ENCODE measurements at regions not wholly inside any gene's neighbourhood (a gene's known extent, or its start where the extent isn't known, plus 50 kb on each side); places are given as distances from the start of the nearest gene placed in this dataset.

- Histone ChIP-seq H3K4me1 (ENCODE audit: control insufficient read depth, insufficient read depth, low read length, unreplicated experiment) (no peaks in the 10 kb centered on the region), H3K79me2 (ENCODE audit: control insufficient read depth, insufficient read depth, low read length, unreplicated experiment) (no peaks in the 10 kb centered on the region), H3K36me3 (ENCODE audit: insufficient read depth, low read length) (no peaks in the 10 kb centered on the region), H3K4me3 (ENCODE audit: low read depth, low read length) (no peak overlapping the region), H2AFZ (ENCODE audit: low read length, unreplicated experiment) (no peak overlapping the region), H3K27ac (ENCODE audit: low read depth, low read length) (no peak overlapping the region), H3K27me3 (ENCODE audit: insufficient read depth, low read length) (no peaks in the 10 kb centered on the region)
These were observed 120.2 kb upstream of the ADRA1D start for GRCh38 chr20:4369119-4369797.

DNA sequence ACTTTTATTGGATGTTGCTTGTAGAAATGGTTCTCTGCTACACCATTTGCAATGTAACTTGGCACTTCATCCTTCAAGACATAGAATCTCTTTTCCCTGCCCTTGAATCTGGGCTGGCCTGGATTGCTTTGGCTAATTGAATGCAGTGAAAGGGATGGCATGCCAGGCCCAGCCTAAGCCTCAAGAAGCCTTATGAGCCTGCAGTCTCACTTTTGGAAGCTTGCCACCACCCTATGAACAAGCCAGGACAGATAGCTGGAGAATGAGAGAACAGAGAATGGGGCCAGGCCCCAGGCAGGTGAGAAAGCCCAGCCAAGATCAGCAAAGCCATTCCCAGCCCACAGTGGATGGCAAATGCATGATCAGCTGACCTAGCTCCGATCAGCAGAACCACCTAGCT lies 117.0 kb upstream of the ADRA1D start:
- Histone ChIP-seq H3K27me3 (ENCODE audit: insufficient read depth, low read length) (no peaks in the 10 kb centered on the region), H3K4me1 (ENCODE audit: control insufficient read depth, insufficient read depth, low read length, unreplicated experiment) (no peaks in the 10 kb centered on the region), H2AFZ (ENCODE audit: low read length, unreplicated experiment) (no peak overlapping the region), H3K36me3 (ENCODE audit: insufficient read depth, low read length) (no peaks in the 10 kb centered on the region), H3K27ac (ENCODE audit: low read depth, low read length) (no peak overlapping the region), H3K79me2 (ENCODE audit: control insufficient read depth, insufficient read depth, low read length, unreplicated experiment) (no peaks in the 10 kb centered on the region), H3K4me3 (ENCODE audit: low read depth, low read length) (no peak overlapping the region)

DNA sequence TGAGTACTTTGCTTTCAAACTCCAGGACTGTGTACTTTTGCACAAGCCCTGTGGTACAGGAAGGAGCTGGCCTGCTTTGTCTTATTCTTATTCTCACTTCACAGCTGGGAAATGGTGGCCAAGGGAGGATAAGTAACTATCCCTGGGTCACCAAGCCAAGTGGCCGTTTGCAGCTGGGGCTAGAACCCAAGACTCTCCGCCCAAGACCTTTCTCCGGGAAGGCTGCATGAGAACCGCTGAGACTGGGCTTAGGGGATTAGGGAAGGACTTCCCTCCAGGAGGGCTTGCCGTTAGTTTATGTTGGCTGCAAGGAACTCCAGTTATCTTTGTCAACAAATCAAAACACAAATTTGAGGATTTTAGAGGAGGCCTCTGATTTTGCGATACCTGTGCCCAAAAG lies 109.5 kb upstream of the ADRA1D start:
- Histone ChIP-seq H2AFZ (ENCODE audit: low read length, unreplicated experiment) (no peak overlapping the region), H3K79me2 (ENCODE audit: control insufficient read depth, insufficient read depth, low read length, unreplicated experiment) (no peaks in the 10 kb centered on the region), H3K4me3 (ENCODE audit: low read depth, low read length) (no peak overlapping the region), H3K27ac (ENCODE audit: low read depth, low read length) (no peak overlapping the region), H3K27me3 (ENCODE audit: insufficient read depth, low read length) (peaks cover 30% of the 10 kb centered on the region), H3K36me3 (ENCODE audit: insufficient read depth, low read length) (no peaks in the 10 kb centered on the region), H3K4me1 (ENCODE audit: control insufficient read depth, insufficient read depth, low read length, unreplicated experiment) (no peaks in the 10 kb centered on the region)

GRCh38 chr20:4352348-4352747 lies 103.3 kb upstream of the ADRA1D start:
- H2AFZ ChIP-seq (ENCODE audit: low read length, unreplicated experiment): no peak overlapping the region
- no peaks in the 10 kb centered on the region for H3K79me2 ChIP-seq (ENCODE audit: control insufficient read depth, insufficient read depth, low read length, unreplicated experiment)
- peaks cover 29% of the 10 kb centered on the region for H3K27me3 ChIP-seq (ENCODE audit: insufficient read depth, low read length)
- H3K27ac ChIP-seq (ENCODE audit: low read depth, low read length): no peak overlapping the region
- H3K4me3 ChIP-seq (ENCODE audit: low read depth, low read length): no peak overlapping the region
- H3K4me1 ChIP-seq (ENCODE audit: control insufficient read depth, insufficient read depth, low read length, unreplicated experiment): no peaks in the 10 kb centered on the region
- no peaks in the 10 kb centered on the region for H3K36me3 ChIP-seq (ENCODE audit: insufficient read depth, low read length)

DNA sequence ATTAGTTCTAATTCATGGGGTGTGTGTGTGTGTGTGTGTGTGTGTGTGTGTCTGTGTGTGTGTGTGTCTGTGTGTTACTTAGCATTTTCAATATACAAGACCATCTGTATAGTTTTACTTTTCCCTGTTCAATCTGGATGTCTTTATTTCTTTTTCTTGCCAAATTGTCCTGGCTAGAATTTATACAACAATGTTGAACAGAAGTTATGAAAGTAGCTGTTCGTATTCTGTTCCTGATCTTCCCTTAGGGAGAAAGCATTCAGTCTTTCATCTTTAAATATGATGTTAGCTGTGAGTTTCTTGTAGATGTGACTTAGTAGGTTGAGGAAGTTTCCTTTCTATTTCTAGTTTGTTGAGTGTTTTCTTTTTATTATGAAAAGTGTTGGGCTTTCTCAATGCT lies 101.0 kb upstream of the ADRA1D start:
- Histone ChIP-seq H3K4me1 (ENCODE audit: control insufficient read depth, insufficient read depth, low read length, unreplicated experiment) (no peaks in the 10 kb centered on the region), H3K27me3 (ENCODE audit: insufficient read depth, low read length) (peaks cover 24% of the 10 kb centered on the region), H3K4me3 (ENCODE audit: low read depth, low read length) (no peak overlapping the region), H3K79me2 (ENCODE audit: control insufficient read depth, insufficient read depth, low read length, unreplicated experiment) (no peaks in the 10 kb centered on the region), H3K27ac (ENCODE audit: low read depth, low read length) (no peak overlapping the region), H3K36me3 (ENCODE audit: insufficient read depth, low read length) (no peaks in the 10 kb centered on the region), H2AFZ (ENCODE audit: low read length, unreplicated experiment) (no peak overlapping the region)

GRCh38 chr20:4344670-4345069 lies 95.6 kb upstream of the ADRA1D start:
- Histone ChIP-seq H3K79me2 (ENCODE audit: control insufficient read depth, insufficient read depth, low read length, unreplicated experiment) (no peaks in the 10 kb centered on the region), H2AFZ (ENCODE audit: low read length, unreplicated experiment) (no peak overlapping the region), H3K36me3 (ENCODE audit: insufficient read depth, low read length) (no peaks in the 10 kb centered on the region), H3K27ac (ENCODE audit: low read depth, low read length) (no peak overlapping the region), H3K4me1 (ENCODE audit: control insufficient read depth, insufficient read depth, low read length, unreplicated experiment) (peaks cover 4% of the 10 kb centered on the region), H3K27me3 (ENCODE audit: insufficient read depth, low read length) (peaks cover 31% of the 10 kb centered on the region), H3K4me3 (ENCODE audit: low read depth, low read length) (no peak overlapping the region)

GRCh38 chr20:4342609-4343008 lies 93.5 kb upstream of the ADRA1D start:
- peaks cover 36% of the 10 kb centered on the region for H3K27me3 ChIP-seq (ENCODE audit: insufficient read depth, low read length)
- no peak overlapping the region for H2AFZ ChIP-seq (ENCODE audit: low read length, unreplicated experiment)
- peaks cover 4% of the 10 kb centered on the region for H3K4me1 ChIP-seq (ENCODE audit: control insufficient read depth, insufficient read depth, low read length, unreplicated experiment)
- H3K36me3 ChIP-seq (ENCODE audit: insufficient read depth, low read length): no peaks in the 10 kb centered on the region
- H3K4me3 ChIP-seq (ENCODE audit: low read depth, low read length): no peak overlapping the region
- no peaks in the 10 kb centered on the region for H3K79me2 ChIP-seq (ENCODE audit: control insufficient read depth, insufficient read depth, low read length, unreplicated experiment)
- no peak overlapping the region for H3K27ac ChIP-seq (ENCODE audit: low read depth, low read length)

DNA sequence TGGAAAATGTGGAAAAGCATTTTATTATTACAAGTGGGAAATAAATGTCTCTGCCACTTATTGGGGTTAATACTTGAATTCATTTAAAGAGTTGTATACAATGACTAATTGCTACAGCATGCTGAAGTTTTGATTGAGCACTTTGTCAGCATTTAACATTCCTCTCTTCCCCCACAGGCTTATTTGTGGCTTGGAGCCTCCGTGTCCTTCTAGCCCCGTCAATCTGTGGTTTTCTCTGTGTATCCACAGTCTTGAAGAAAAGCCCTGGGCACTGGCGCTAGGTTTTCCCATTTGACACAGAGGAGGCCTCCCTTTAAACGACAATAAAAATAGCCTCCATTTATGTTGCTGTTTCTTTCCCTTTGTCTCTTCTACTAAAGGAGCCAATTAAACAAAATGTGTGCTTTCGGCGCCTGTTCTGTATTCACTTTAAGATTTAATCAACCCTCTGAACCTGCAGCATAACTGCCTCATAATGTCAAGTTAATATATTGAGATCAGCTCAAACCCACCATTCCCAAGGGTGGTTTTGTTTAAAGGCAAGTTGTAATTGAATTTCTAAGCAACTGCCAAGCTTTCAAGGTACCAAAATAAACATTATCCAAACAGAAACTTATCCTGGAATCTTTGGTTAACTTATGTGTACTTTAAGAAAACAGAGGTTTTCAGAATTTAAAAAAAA lies 92.9 kb upstream of the ADRA1D start:
- peaks cover 33% of the 10 kb centered on the region for H3K27me3 ChIP-seq (ENCODE audit: insufficient read depth, low read length)
- no peaks in the 10 kb centered on the region for H3K79me2 ChIP-seq (ENCODE audit: control insufficient read depth, insufficient read depth, low read length, unreplicated experiment)
- peaks cover 4% of the 10 kb centered on the region for H3K4me1 ChIP-seq (ENCODE audit: control insufficient read depth, insufficient read depth, low read length, unreplicated experiment)
- no peaks in the 10 kb centered on the region for H3K36me3 ChIP-seq (ENCODE audit: insufficient read depth, low read length)
- H3K27ac ChIP-seq (ENCODE audit: low read depth, low read length): no peak overlapping the region
- H2AFZ ChIP-seq (ENCODE audit: low read length, unreplicated experiment): no peak overlapping the region
- H3K4me3 ChIP-seq (ENCODE audit: low read depth, low read length): no peak overlapping the region

DNA sequence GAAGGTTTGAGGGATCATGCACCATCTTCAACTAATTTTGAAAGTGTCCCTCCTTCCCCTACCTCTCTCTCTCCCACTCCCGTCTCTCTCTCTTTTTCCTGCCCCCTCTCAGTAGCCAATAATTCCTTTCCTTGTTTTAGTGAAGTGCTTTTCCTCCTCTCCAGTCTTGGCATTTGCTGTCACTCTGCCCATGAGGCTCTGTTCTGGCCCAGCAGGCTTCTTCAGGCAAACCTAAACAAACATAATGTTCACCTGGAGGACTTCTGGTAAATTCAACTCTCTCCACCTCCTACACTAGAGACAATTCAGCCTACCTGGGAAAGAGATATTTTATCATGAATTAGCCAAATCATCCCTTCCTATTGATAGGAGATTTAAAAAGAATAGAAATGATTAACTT lies 86.6 kb upstream of the ADRA1D start:
- H3K4me3 ChIP-seq (ENCODE audit: low read depth, low read length): no peak overlapping the region
- no peak overlapping the region for H2AFZ ChIP-seq (ENCODE audit: low read length, unreplicated experiment)
- H3K79me2 ChIP-seq (ENCODE audit: control insufficient read depth, insufficient read depth, low read length, unreplicated experiment): no peaks in the 10 kb centered on the region
- H3K36me3 ChIP-seq (ENCODE audit: insufficient read depth, low read length): no peaks in the 10 kb centered on the region
- H3K4me1 ChIP-seq (ENCODE audit: control insufficient read depth, insufficient read depth, low read length, unreplicated experiment): no peaks in the 10 kb centered on the region
- peaks cover 30% of the 10 kb centered on the region for H3K27me3 ChIP-seq (ENCODE audit: insufficient read depth, low read length)
- no peak overlapping the region for H3K27ac ChIP-seq (ENCODE audit: low read depth, low read length)

GRCh38 chr20:4332121-4332860 lies 83.2 kb upstream of the ADRA1D start:
- Histone ChIP-seq H3K27ac (ENCODE audit: low read depth, low read length) (no peak overlapping the region), H2AFZ (ENCODE audit: low read length, unreplicated experiment) (no peak overlapping the region), H3K36me3 (ENCODE audit: insufficient read depth, low read length) (no peaks in the 10 kb centered on the region), H3K79me2 (ENCODE audit: control insufficient read depth, insufficient read depth, low read length, unreplicated experiment) (no peaks in the 10 kb centered on the region), H3K4me1 (ENCODE audit: control insufficient read depth, insufficient read depth, low read length, unreplicated experiment) (no peaks in the 10 kb centered on the region), H3K27me3 (ENCODE audit: insufficient read depth, low read length) (peaks cover 18% of the 10 kb centered on the region), H3K4me3 (ENCODE audit: low read depth, low read length) (no peak overlapping the region)

DNA sequence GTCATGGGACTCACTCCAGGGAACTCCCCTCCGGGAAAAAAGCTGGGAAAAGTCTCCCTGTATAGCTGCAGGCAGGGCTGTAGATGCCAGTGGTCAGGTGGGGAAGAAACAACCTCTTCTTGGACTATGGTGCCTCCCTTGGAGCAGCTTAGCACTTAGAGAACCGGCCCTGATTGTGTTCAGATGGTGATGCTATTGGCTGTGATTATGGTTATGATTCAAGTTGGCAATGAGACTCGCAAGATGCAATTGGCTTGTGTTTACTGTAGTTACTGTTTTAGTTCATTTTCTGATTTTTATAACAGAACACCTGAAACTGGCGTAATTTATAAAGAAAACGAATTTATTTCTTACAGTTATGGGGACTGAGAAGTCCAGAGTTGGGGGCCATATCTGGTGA lies 80.9 kb upstream of the ADRA1D start:
- H3K27me3 ChIP-seq (ENCODE audit: insufficient read depth, low read length): peaks cover 10% of the 10 kb centered on the region; the same call in 1 of the 2 replicates
- H3K4me1 ChIP-seq (ENCODE audit: control insufficient read depth, insufficient read depth, low read length, unreplicated experiment): peaks cover 12% of the 10 kb centered on the region
- no peaks in the 10 kb centered on the region for H3K79me2 ChIP-seq (ENCODE audit: control insufficient read depth, insufficient read depth, low read length, unreplicated experiment)
- no peak overlapping the region for H3K27ac ChIP-seq (ENCODE audit: low read depth, low read length)
- H3K4me3 ChIP-seq (ENCODE audit: low read depth, low read length): no peak overlapping the region
- H3K36me3 ChIP-seq (ENCODE audit: insufficient read depth, low read length): no peaks in the 10 kb centered on the region
- no peak overlapping the region for H2AFZ ChIP-seq (ENCODE audit: low read length, unreplicated experiment)

Data from ACC112 (cell line).